ENCODE measurements at regions not wholly inside any gene's neighbourhood (a gene's known extent, or its start where the extent isn't known, plus 50 kb on each side); places are given as distances from the start of the nearest gene placed in this dataset.

GRCh38 chr11:57111619-57112018, 70.1 kb upstream of the LRRC55 start:
- TF ChIP-seq CTCF (IDR thresholded peaks at IDR 0.05; ENCODE audit: low read length) (no peak), EZH2 (optimal IDR thresholded peaks at IDR 0.05; ENCODE audit: low read depth, low read length) (no peak)

Measured in MM.1S (cell line).